ENCODE measurements at regions not wholly inside any gene's neighbourhood (a gene's known extent, or its start where the extent isn't known, plus 50 kb on each side); places are given as distances from the start of the nearest gene placed in this dataset.

- no peak overlapping the region for H3K4me3 Mint-ChIP-seq (ENCODE audit: unreplicated experiment)
- H3K4me1 Mint-ChIP-seq (ENCODE audit: unreplicated experiment): peaks cover 32% of the 10 kb centered on the region
- TF ChIP-seq CTCF (IDR thresholded peaks at IDR 0.05): no peak
- H3K36me3 Mint-ChIP-seq (ENCODE audit: unreplicated experiment): peaks cover 4% of the 10 kb centered on the region
- H3K27me3 Mint-ChIP-seq (ENCODE audit: unreplicated experiment): no peaks in the 10 kb centered on the region
- H3K27ac Mint-ChIP-seq (ENCODE audit: unreplicated experiment): peak overlapping the region; percentile 92
- DNase-seq (ENCODE audit: extremely low spot score, unreplicated experiment): no peak
- H3K9me3 Mint-ChIP-seq (ENCODE audit: unreplicated experiment): peaks cover 14% of the 10 kb centered on the region
Observed at GRCh38 chr4:98711526-98711925, 53.1 kb upstream of the TSPAN5 start.

DNA sequence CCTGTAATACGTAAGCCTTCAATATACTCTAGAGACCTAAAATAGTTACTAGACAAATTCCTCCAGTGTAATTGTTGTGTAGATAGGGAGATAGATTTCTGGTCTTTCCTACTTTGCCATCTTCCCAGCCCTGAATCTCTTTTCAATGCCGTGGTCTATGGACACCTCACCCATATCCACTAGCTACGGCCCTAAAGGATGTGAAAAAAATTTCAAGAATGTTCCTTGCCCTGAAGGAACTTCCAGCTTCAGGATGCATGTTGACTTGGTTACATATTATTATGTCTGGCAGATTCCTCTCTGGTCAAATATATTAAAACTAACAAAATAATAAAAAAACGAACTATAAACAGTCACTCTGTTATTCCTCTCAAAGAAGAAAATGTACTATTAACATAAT, 52.4 kb upstream of the TSPAN5 start:
- Mint-ChIP-seq H3K27ac (ENCODE audit: unreplicated experiment) (peak overlapping the region; percentile 92), H3K36me3 (ENCODE audit: unreplicated experiment) (peaks cover 4% of the 10 kb centered on the region), H3K4me3 (ENCODE audit: unreplicated experiment) (peak overlapping the region; percentile 11), H3K4me1 (ENCODE audit: unreplicated experiment) (peaks cover 32% of the 10 kb centered on the region), H3K9me3 (ENCODE audit: unreplicated experiment) (peaks cover 21% of the 10 kb centered on the region), H3K27me3 (ENCODE audit: unreplicated experiment) (no peaks in the 10 kb centered on the region)
- TF ChIP-seq CTCF (IDR thresholded peaks at IDR 0.05): no peak
- no peak for DNase-seq (ENCODE audit: extremely low spot score, unreplicated experiment)
